ENCODE measurements at regions not wholly inside any gene's neighbourhood (a gene's known extent, or its start where the extent isn't known, plus 50 kb on each side); places are given as distances from the start of the nearest gene placed in this dataset.

GRCh38 chr18:22839340-22839821, 93.7 kb upstream of the RBBP8 start:
- ATAC-seq (peak; percentile 84), DNase-seq (no peak)
- no peak overlapping the region for H3K4me3 ChIP-seq
- H3K4me1 ChIP-seq (ENCODE audit: low read depth), result peaks cover 7% of the 10 kb centered on the region
- TF ChIP-seq CTCF (IDR thresholded peaks at IDR 0.05), result no peak
- no peaks in the 10 kb centered on the region for H3K9me3 ChIP-seq
- intact Hi-C loops (cut with DNase I, micrococcal nuclease), result no loop called here
- H3K36me3 ChIP-seq (ENCODE audit: low read depth), result no peaks in the 10 kb centered on the region

GRCh38 chr18:22840606-22841144, 92.5 kb upstream of the RBBP8 start:
- Histone ChIP-seq H3K9me3 (no peaks in the 10 kb centered on the region), H3K36me3 (ENCODE audit: low read depth) (no peaks in the 10 kb centered on the region), H3K4me3 (no peak overlapping the region), H3K4me1 (ENCODE audit: low read depth) (peaks cover 7% of the 10 kb centered on the region)
- ATAC-seq, result no peak
- no peak for TF ChIP-seq CTCF (IDR thresholded peaks at IDR 0.05)
- intact Hi-C loops (cut with DNase I, micrococcal nuclease), result no loop called here
- no peak for DNase-seq

- no peak for TF ChIP-seq CTCF (IDR thresholded peaks at IDR 0.05)
- intact Hi-C loops (cut with DNase I, micrococcal nuclease), result no loop called here
- H3K4me1 ChIP-seq (ENCODE audit: low read depth), result peaks cover 7% of the 10 kb centered on the region
- DNase-seq (no peak), ATAC-seq (no peak)
- H3K36me3 ChIP-seq (ENCODE audit: low read depth), result no peaks in the 10 kb centered on the region
- no peaks in the 10 kb centered on the region for H3K9me3 ChIP-seq
- H3K4me3 ChIP-seq, result no peak overlapping the region
These were observed 91.3 kb upstream of the RBBP8 start for GRCh38 chr18:22841840-22842239.

- Histone ChIP-seq H3K36me3 (ENCODE audit: low read depth) (no peaks in the 10 kb centered on the region), H3K4me3 (no peak overlapping the region), H3K9me3 (no peaks in the 10 kb centered on the region), H3K4me1 (ENCODE audit: low read depth) (no peaks in the 10 kb centered on the region)
- DNase-seq (no peak), ATAC-seq (no peak)
- no peak for TF ChIP-seq CTCF (IDR thresholded peaks at IDR 0.05)
- intact Hi-C loops (cut with DNase I, micrococcal nuclease), result no loop called here
These were observed 88.9 kb upstream of the RBBP8 start for GRCh38 chr18:22844190-22844589.

GRCh38 chr18:22844628-22845027, 88.5 kb upstream of the RBBP8 start:
- H3K9me3 ChIP-seq, result no peaks in the 10 kb centered on the region
- no peaks in the 10 kb centered on the region for H3K4me1 ChIP-seq (ENCODE audit: low read depth)
- ATAC-seq (no peak), DNase-seq (no peak)
- intact Hi-C loops (cut with DNase I, micrococcal nuclease), result no loop called here
- no peak for TF ChIP-seq CTCF (IDR thresholded peaks at IDR 0.05)
- H3K4me3 ChIP-seq, result no peak overlapping the region
- H3K36me3 ChIP-seq (ENCODE audit: low read depth), result no peaks in the 10 kb centered on the region

Data from mucosa of descending colon (tissue), 3 donors.